K562 (cell line): ENCODE measurements at regions not wholly inside any gene's neighbourhood (a gene's known extent, or its start where the extent isn't known, plus 50 kb on each side); places are given as distances from the start of the nearest gene placed in this dataset.

Experiments used
- ATAC-seq: fragments of 200-7000 bp; cut with Tn5 transposase; 3 replicates; pipeline ENCODE4 v1.9.1; 2020; ENCODE audit warnings: moderate library complexity
- BruUV-seq: library from RNA; stranded (reverse); fragments of 400-500 nt; replicated peaks from 2 replicates; lab custom pipeline; 2021; lab: Mats Ljungman, UMichigan
- CTCF ChIA-PET: fragments of 300-600 bp; formaldehyde crosslinking; extraction: SDS; loops from one replicate; lab custom pipeline; 2021; ENCODE audit warnings: low intra/inter-chr PET ratio; lab: Yijun Ruan, JAX
- POLR2A ChIA-PET: fragments of 300-600, 350-650 bp; sonication (Branson Sonifier 250); formaldehyde crosslinking; extraction: SDS; loops from one replicate; lab custom pipeline; 2021; ENCODE audit warnings: antibody characterized with exemption, inconsistent platforms; lab: Yijun Ruan, JAX
- DNase-seq, 4 experiments: peaks; one replicate each; pipeline versions ENCODE4 v3.0.0 to v3.0.0-alpha.2; 2011 to 2018; ENCODE audit warnings: low spot score in 3 of 4, mixed read lengths in 3 of 4; ENCODE audit errors: extremely low read depth in 1 of 4
- FAIRE-seq: peaks from 2 replicates; lab custom pipeline; 2011; peaks lifted over from hg19 to GRCh38; lab: Jason Lieb, UNC
- H2AFZ ChIP-seq: 2 replicates; pipeline ENCODE4 v1.6.0; 2011; ENCODE audit warnings: low read depth, low read length, control low read depth, inconsistent platforms
- H3K27ac ChIP-seq: fragments of 200-600 bp; 3 replicates; pipeline ENCODE4 v1.8.0; 2011; ENCODE audit warnings: low read depth, mild to moderate bottlenecking, control low read depth, inconsistent platforms, low read length, moderate library complexity, mixed read lengths; ENCODE audit errors: extremely low read depth
- H3K27me3 ChIP-seq, 2 experiments: fragments of 300-600 bp in 1 of 2; 2 replicates in 1 of 2; 3 replicates in 1 of 2; pipeline versions ENCODE4 v1.6.0 to v1.8.0; 2011; ENCODE audit warnings: inconsistent platforms in 2 of 2, low read length in 2 of 2, mild to moderate bottlenecking in 1 of 2, mixed read lengths in 1 of 2, moderate library complexity in 1 of 2; ENCODE audit not compliant: control insufficient read depth in 2 of 2, insufficient read depth in 2 of 2
- H3K36me3 ChIP-seq: fragments of 300-600 bp; 3 replicates; pipeline ENCODE4 v1.8.0; 2011; ENCODE audit warnings: mild to moderate bottlenecking, low read length, inconsistent platforms; ENCODE audit not compliant: control insufficient read depth, insufficient read depth
- H3K4me1 ChIP-seq, 2 experiments: fragments of 200-600 bp in 1 of 2; replicated peaks in 1 of 2; 2 replicates in 1 of 2; 3 replicates in 1 of 2; pipeline versions ENCODE4 v1.5.1 to v1.8.0; 2011; ENCODE audit warnings: inconsistent platforms in 2 of 2, low read length in 2 of 2, mild to moderate bottlenecking in 1 of 2, mixed read lengths in 1 of 2, moderate library complexity in 1 of 2; ENCODE audit not compliant: control insufficient read depth in 2 of 2, insufficient read depth in 2 of 2
- H3K4me2 ChIP-seq: 2 replicates; pipeline ENCODE4 v1.6.1; 2011; ENCODE audit warnings: low read length, control low read depth, inconsistent platforms, mixed read lengths; ENCODE audit not compliant: insufficient read depth
- H3K4me3 ChIP-seq: fragments of 200-600 bp; sonication (generic), shearing (Covaris generic); 2 replicates; pipeline ENCODE4 v1.5.1; 2016; ENCODE audit warnings: control low read depth, inconsistent platforms
- H3K79me2 ChIP-seq: fragments of 200-600 bp; 3 replicates; pipeline ENCODE4 v1.8.0; 2011; ENCODE audit warnings: low read length, inconsistent platforms; ENCODE audit not compliant: control insufficient read depth, insufficient read depth
- H3K9ac ChIP-seq, 2 experiments: 2 replicates each; pipeline versions ENCODE4 v1.6.0 to v1.6.1; 2011; ENCODE audit warnings: low read depth in 2 of 2, low read length in 2 of 2, control low read depth in 1 of 2, inconsistent platforms in 1 of 2, mild to moderate bottlenecking in 1 of 2, mixed read lengths in 1 of 2; ENCODE audit not compliant: insufficient read depth in 1 of 2
- H3K9me1 ChIP-seq: one replicate; pipeline ENCODE4 v1.6.0; 2011; ENCODE audit warnings: inconsistent platforms, mild to moderate bottlenecking, low read length, moderate library complexity; ENCODE audit not compliant: control insufficient read depth, insufficient read depth
- H3K9me3 ChIP-seq: replicated peaks from 2 replicates; pipeline ENCODE4 v1.5.1; 2011; ENCODE audit warnings: low read depth, low read length, inconsistent platforms; ENCODE audit not compliant: control insufficient read depth, insufficient read depth
- H4K20me1 ChIP-seq: replicated peaks from 2 replicates; pipeline ENCODE4 v1.6.1; 2011; ENCODE audit warnings: low read length, inconsistent platforms, mixed read lengths; ENCODE audit not compliant: control insufficient read depth, insufficient read depth
- CREB3 ChIP-seq: fragments of 450-650 bp; conservative IDR thresholded peaks from 2 replicates; pipeline ENCODE4 v1.6.1; 2016; ENCODE audit warnings: missing genetic modification characterization, low read depth, mild to moderate bottlenecking, missing compliant biosample characterization, moderate library complexity
- HDAC1 ChIP-seq, 2 experiments: fragments of 450-650 bp; IDR thresholded peaks; 2 replicates each; pipeline ENCODE4 v1.6.1; 2016 to 2017; ENCODE audit warnings: inconsistent platforms in 1 of 2, mild to moderate bottlenecking in 1 of 2, moderate library complexity in 1 of 2
- NFE2L1 ChIP-seq: fragments of 450-650 bp; IDR thresholded peaks from 2 replicates; pipeline ENCODE4 v1.6.1; 2016; ENCODE audit warnings: missing genetic modification characterization, low read depth, mild to moderate bottlenecking, missing compliant biosample characterization, moderate library complexity, borderline replicate concordance
- PHF20 ChIP-seq: fragments of 450-650 bp; IDR thresholded peaks from 2 replicates; pipeline ENCODE4 v1.6.1; 2018; ENCODE audit not compliant: partially characterized antibody
- VEZF1 ChIP-seq: fragments of 200-800 bp; sonication (Bioruptor generic); IDR thresholded peaks from 2 replicates; pipeline ENCODE4 v1.6.1; 2017; ENCODE audit warnings: missing genetic modification characterization, missing compliant biosample characterization
- ZKSCAN1 ChIP-seq: fragments of 150-350 bp; IDR thresholded peaks from 2 replicates; pipeline ENCODE4 v1.6.1; 2016; ENCODE audit warnings: low read depth, low read length
- ZNF140 ChIP-seq: fragments of 250-450 bp; sonication (Bioruptor Pico); IDR thresholded peaks from 2 replicates; pipeline ENCODE4 v1.8.0; 2021; ENCODE audit warnings: moderate library complexity, mild to moderate bottlenecking, inconsistent platforms
- ZNF740 ChIP-seq, 3 experiments: fragments of 200-800 bp in 1 of 3; sonication (Bioruptor generic) in 1 of 3; sonication (generic) in 1 of 3; formaldehyde crosslinking in 1 of 3; IDR thresholded peaks; 2 replicates each; pipeline versions ENCODE4 v1.6.1 to v1.8.0; 2016 to 2022; ENCODE audit warnings: mild to moderate bottlenecking in 2 of 3, missing compliant biosample characterization in 2 of 3, missing genetic modification characterization in 2 of 3, missing genetic modification reagents in 1 of 3
- WGBS: fragments of 100-300 bp; shearing (Covaris generic); methylation state at CpG from one replicate; pipeline ENCODE4 v1.1.6; 2016; ENCODE audit warnings: low coverage, mixed read lengths; ENCODE audit not compliant: insufficient coverage; ENCODE audit errors: missing lambda C conversion rate; 5-methylcytosine and 5-hydroxymethylcytosine counted together
- in situ Hi-C: fragments of 300-500 bp; cut with MboI; formaldehyde crosslinking; loops from 4 replicates; pipeline ENCODE4 v1.15.0; 2018; ENCODE audit warnings: inconsistent platforms, mixed read lengths
- intact Hi-C: fragments of 100-400 bp; cut with micrococcal nuclease; formaldehyde crosslinking; loops from 2 replicates; pipeline ENCODE4 v1.14.2; 2022

GRCh38 chr16:11493531-11493929, 93.2 kb downstream of the LITAF start (continued):
- TF ChIP-seq HDAC1 (IDR thresholded peaks at IDR 0.05) (0 out of 4 replicates have a peak, but pooled peaks of 1 of the 2 experiments have one; percentile 10), ZNF140 (no peak), ZKSCAN1 (peak; percentile 12; the same call in 1 of the 2 replicates)

GRCh38 chr16:11494029-11494428, 92.7 kb downstream of the LITAF start:
- peak in 3 of 4 experiments; percentile 67 to 79 (median 79) for DNase-seq
- H4K20me1 ChIP-seq = no peaks in the 10 kb centered on the region
- no peaks in the 10 kb centered on the region; a peak in 1 of 5 replicates for H3K27me3 ChIP-seq
- no peak; the same call in 2 of the 3 replicates for ATAC-seq
- peaks cover 14 to 24% of the 10 kb centered on the region in 2 experiments for H3K4me1 ChIP-seq
- BruUV-seq = no TSS peak
- H3K9me3 ChIP-seq = 0 out of 2 replicates have a peak, but pooled peaks cover 2% of the 10 kb centered on the region
- no peak for TF ChIP-seq ZNF740 (CRISPR knock-in tag; IDR thresholded peaks at IDR 0.05)
- peak in 1 of 2 experiments; percentile 66; a peak in 2 of 4 replicates for TF ChIP-seq ZNF740 (tag; IDR thresholded peaks at IDR 0.05)
- TF ChIP-seq VEZF1 = peak; percentile 53
- no peak for TF ChIP-seq PHF20
- TF ChIP-seq NFE2L1 (tag) = no peak
- no peak for TF ChIP-seq CREB3 (tag)
- TF ChIP-seq, all 486 proteins: peak for 2
- Histone ChIP-seq H3K27ac (no peak overlapping the region), H3K36me3 (no peaks in the 10 kb centered on the region), H3K4me3 (no peak overlapping the region), H3K9me1 (peaks cover 3% of the 10 kb centered on the region), H3K9ac (no peak overlapping the region), H3K4me2 (no peak overlapping the region), H3K79me2 (peaks cover 8% of the 10 kb centered on the region; the same call in 2 of the 3 replicates), H2AFZ (no peak overlapping the region)
- in situ Hi-C loops (no loop called here), intact Hi-C loops (no loop called here)
- CTCF ChIA-PET = no interaction called here
- FAIRE-seq = no peak
- POLR2A ChIA-PET = interaction anchor here (0.6 to 1.6 kb wide), 3 partner anchors 11 to 41 kb away, joined by 3 to 4 read pairs (median 3); no protein-coding TSS in a partner anchor
- WGBS = no CpG with 5 or more reads among the region's 17 CpGs
